ENCODE measurements at regions not wholly inside any gene's neighbourhood (a gene's known extent, or its start where the extent isn't known, plus 50 kb on each side); places are given as distances from the start of the nearest gene placed in this dataset.

DNA sequence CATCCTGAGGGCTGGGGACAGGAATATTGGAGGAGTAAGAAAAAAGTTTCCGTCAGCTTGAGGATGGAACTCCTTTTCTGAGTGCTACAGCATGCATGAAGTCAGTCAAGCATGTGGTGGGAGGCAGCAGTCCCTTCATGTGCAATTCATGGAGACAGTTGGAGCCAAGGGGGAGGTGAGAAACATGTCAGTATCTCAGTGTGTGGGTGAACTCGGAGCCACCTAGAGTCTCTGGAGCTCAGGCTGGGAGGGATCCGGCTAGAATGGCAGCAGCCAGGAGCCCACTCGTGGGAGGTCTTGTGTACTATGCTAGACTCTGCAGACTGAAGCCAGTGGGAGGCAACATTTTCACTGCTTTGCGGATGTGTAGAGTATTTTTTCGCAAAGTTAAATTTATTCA, 60.3 kb downstream of the AVPR1A start:
- TF ChIP-seq, protein P1, sequence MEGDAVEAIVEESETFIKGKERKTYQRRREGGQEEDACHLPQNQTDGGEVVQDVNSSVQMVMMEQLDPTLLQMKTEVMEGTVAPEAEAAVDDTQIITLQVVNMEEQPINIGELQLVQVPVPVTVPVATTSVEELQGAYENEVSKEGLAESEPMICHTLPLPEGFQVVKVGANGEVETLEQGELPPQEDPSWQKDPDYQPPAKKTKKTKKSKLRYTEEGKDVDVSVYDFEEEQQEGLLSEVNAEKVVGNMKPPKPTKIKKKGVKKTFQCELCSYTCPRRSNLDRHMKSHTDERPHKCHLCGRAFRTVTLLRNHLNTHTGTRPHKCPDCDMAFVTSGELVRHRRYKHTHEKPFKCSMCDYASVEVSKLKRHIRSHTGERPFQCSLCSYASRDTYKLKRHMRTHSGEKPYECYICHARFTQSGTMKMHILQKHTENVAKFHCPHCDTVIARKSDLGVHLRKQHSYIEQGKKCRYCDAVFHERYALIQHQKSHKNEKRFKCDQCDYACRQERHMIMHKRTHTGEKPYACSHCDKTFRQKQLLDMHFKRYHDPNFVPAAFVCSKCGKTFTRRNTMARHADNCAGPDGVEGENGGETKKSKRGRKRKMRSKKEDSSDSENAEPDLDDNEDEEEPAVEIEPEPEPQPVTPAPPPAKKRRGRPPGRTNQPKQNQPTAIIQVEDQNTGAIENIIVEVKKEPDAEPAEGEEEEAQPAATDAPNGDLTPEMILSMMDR (IDR thresholded peaks at IDR 0.05; ENCODE audit: low read depth, low read length): no peak
- DNase-seq: no peak
- Histone ChIP-seq H3K9me3 (no peaks in the 10 kb centered on the region), H3K36me3 (no peaks in the 10 kb centered on the region), H3K4me1 (no peaks in the 10 kb centered on the region), H3K4me3 (ENCODE audit: low read depth, low read length) (no peak overlapping the region), H3K27me3 (no peaks in the 10 kb centered on the region)

DNA sequence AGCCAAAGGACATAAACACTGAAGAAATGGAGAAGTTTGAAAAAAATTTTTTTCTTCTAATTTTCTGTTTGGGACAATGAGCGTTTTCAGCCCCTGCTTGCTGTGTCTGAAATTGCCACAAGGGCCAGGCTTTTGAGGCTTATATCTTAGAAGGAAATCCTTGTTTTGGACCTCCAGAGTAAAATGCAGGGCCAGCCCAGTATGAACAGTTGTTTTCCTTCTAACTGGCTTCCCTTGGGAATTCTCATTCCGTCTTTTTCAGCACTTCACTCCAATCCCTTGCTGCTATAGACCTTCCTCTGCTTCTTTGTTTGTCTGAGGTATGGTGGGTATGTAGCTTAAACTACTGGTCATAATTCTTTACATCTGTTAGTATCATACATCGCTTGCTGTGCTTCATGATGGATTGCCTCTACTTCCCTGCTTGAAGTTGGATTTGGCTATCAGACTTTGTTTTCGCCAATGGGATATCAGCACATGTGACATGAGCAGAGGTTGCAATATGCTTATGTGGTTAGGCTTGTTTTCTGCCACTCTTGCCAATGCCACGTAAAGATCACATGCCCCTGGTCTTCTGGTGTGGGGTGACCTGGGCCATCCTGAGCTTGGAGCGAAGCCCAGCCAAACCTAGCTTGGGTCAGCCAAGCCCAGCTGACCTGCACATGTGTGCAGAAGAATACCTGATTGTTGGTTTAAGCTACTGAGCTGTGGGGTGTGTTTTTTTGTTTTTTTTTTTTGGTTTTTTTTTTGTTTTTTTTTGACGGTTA, 64.7 kb downstream of the AVPR1A start:
- H3K4me3 ChIP-seq (ENCODE audit: low read depth, low read length): no peak overlapping the region
- DNase-seq: no peak
- no peaks in the 10 kb centered on the region for H3K4me1 ChIP-seq
- H3K27me3 ChIP-seq: no peaks in the 10 kb centered on the region
- TF ChIP-seq, protein P1 (IDR thresholded peaks at IDR 0.05; ENCODE audit: low read depth, low read length): no peak
- no peaks in the 10 kb centered on the region for H3K36me3 ChIP-seq
- no peaks in the 10 kb centered on the region for H3K9me3 ChIP-seq

DNA sequence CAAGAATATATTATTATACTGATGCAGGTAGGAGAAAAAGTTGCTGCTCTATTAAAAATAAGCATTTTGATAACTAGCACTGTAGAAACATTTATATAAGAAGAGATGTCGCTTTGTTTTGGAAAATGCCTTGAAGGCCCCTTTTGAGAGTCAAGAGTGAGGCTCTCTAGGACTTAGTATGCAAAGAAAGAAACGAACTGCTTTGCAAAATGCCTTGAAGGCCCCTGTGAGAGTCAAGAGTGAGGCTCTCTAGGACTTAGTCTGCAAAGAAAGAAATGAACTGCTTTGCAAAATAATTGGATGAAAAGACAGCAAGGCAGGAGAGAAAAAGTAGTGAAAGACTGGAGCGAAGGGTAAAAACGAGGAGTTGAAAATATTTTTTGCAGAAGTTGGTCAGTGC, 65.9 kb downstream of the AVPR1A start:
- Histone ChIP-seq H3K9me3 (no peaks in the 10 kb centered on the region), H3K36me3 (no peaks in the 10 kb centered on the region), H3K4me1 (no peaks in the 10 kb centered on the region), H3K27me3 (no peaks in the 10 kb centered on the region), H3K4me3 (ENCODE audit: low read depth, low read length) (no peak overlapping the region)
- TF ChIP-seq, protein P1 (IDR thresholded peaks at IDR 0.05; ENCODE audit: low read depth, low read length): no peak
- no peak for DNase-seq

DNA sequence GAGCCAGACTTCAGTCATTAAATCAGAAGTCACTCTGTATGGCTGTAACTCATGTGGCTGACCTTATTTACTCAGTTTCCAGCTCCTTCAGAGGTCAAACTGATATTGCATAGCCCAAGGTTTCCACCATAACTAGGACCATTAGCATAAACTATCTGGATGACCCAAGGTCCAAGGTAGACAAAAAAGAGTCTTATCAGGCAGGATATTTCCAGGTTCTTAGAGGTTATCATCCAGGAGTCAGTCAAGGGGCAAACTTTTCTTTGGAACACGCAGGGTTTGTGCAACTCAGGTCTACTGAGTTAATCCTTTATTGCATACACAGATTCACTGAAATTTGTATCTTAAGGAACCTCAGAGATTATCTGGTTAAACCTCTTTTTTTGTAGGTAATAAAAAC, 66.5 kb downstream of the AVPR1A start:
- no peaks in the 10 kb centered on the region for H3K9me3 ChIP-seq
- TF ChIP-seq, protein P1 (IDR thresholded peaks at IDR 0.05; ENCODE audit: low read depth, low read length): no peak
- no peak overlapping the region for H3K4me3 ChIP-seq (ENCODE audit: low read depth, low read length)
- no peak for DNase-seq
- H3K36me3 ChIP-seq: no peaks in the 10 kb centered on the region
- no peaks in the 10 kb centered on the region for H3K27me3 ChIP-seq
- no peaks in the 10 kb centered on the region for H3K4me1 ChIP-seq

DNA sequence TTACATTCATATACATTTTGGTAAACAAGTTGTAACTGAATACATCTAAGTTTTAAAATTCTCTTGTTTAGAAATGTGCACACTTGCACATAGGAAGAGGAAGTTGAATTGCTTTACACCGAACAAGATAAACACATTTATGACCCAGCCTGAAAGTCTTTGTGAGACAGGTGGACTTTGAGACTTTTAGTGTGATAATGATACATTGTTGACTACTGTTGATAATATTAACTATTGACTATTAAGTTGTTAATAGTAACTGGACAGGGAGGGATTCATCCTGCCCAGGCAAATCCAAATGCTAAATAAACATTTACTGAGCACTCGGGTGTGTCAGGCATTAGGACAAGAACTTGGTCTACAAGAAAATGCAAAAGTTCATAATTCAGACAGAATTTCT, 68.0 kb downstream of the AVPR1A start:
- Histone ChIP-seq H3K36me3 (no peaks in the 10 kb centered on the region), H3K9me3 (no peaks in the 10 kb centered on the region), H3K4me3 (ENCODE audit: low read depth, low read length) (no peak overlapping the region), H3K27me3 (no peaks in the 10 kb centered on the region), H3K4me1 (no peaks in the 10 kb centered on the region)
- DNase-seq: no peak
- TF ChIP-seq, protein P1 (IDR thresholded peaks at IDR 0.05; ENCODE audit: low read depth, low read length): no peak

DNA sequence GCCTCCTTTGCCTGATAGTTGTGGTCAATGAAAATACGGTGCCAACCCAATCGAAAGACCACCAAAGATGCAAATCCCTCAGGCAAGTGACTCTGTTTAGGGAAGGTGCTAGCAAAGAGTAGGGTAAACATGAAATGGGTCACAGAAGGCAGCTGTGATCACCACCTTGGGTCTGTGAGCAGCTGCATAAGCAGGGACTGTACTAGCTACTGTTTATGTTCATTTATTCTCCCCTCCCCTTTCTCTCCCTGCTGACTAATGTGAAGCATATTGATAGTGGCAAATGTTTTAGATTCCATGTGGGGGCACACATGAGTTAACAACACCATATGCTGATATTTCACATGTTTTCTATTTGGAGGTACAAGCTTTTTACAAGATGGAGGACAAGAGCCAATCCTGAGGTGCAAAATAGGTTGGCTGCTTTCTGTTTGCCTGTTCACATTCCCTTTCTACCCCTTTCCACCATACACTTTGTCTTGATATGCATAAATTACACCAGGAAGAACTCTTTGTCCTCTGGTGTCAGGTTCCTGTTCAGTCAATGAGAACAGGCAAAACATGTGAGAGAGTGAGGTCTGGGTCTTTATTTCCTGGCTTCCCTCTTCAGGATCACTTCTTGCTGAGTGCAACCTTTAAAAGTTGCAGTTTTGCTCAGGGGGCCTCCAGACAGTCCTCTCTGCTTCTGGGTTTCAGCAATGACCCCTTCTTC, 71.1 kb downstream of the AVPR1A start:
- H3K4me1 ChIP-seq: no peaks in the 10 kb centered on the region
- no peak overlapping the region for H3K4me3 ChIP-seq (ENCODE audit: low read depth, low read length)
- DNase-seq: no peak
- no peaks in the 10 kb centered on the region for H3K9me3 ChIP-seq
- no peaks in the 10 kb centered on the region for H3K27me3 ChIP-seq
- TF ChIP-seq, protein P1 (IDR thresholded peaks at IDR 0.05; ENCODE audit: low read depth, low read length): no peak
- no peaks in the 10 kb centered on the region for H3K36me3 ChIP-seq

Data from BE2C (cell line).